ENCODE measurements at regions not wholly inside any gene's neighbourhood (a gene's known extent, or its start where the extent isn't known, plus 50 kb on each side); places are given as distances from the start of the nearest gene placed in this dataset.

DNA sequence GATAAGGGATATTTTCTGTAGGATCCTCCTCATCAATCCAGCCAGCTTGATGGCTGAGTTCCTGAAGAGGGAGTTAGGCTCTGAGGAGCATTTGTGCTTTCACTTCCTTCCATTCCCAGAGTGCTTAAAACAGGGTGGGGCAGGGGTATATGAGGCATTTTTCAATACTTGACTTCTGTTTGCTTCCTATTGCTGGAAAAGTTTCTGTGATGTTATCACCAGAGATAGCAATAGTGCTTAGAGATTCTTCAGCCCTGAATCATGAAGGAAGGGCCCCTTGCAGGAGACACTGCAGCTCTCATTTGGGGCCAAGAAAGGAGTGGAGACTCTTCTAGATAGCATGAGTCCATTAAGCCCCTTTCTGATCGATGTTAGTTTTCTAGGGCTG is 166.7 kb upstream of the RPS6KA3 start:
- no peaks in the 10 kb centered on the region for H3K36me3 Mint-ChIP-seq (ENCODE audit: low read depth)
- no peak for ATAC-seq
- H3K9me3 Mint-ChIP-seq, result no peaks in the 10 kb centered on the region
- no peak overlapping the region for H3K4me3 Mint-ChIP-seq
- no peak for DNase-seq
- H3K27me3 Mint-ChIP-seq, result no peaks in the 10 kb centered on the region
- no peak overlapping the region for H3K27ac Mint-ChIP-seq
- H3K4me1 Mint-ChIP-seq, result peaks cover 31% of the 10 kb centered on the region

DNA sequence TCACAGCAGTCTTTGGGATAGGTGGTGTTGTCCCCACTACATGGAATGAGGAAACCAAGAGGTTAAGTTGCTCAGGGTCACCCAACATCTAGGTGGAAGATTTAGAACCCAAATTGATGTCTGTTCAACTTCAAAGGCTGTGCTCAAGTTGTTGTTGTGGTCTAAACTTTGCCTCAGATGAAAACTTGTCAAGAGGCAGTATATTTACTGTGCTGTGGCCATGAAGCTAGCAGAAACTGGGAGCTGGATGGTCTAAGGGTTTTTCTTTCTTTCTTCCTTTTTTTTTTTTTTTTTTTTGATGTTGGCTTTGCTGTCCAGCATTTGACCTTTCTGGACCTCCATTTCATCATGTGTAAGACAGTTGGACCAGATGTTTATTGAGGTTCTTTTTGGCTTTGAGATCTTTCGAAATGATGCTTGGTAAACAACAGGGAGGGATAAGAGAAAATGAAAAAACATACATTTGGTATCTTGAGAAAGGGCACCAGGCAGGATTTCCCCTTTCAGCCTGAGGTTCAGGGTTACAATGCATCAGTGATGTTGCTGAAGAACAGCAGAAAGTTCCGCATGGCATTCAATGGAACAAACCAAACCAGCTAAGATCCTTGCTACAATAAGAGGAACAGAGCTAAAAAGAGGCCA is 166.2 kb upstream of the RPS6KA3 start:
- Mint-ChIP-seq H3K9me3 (no peaks in the 10 kb centered on the region), H3K27me3 (no peaks in the 10 kb centered on the region), H3K27ac (peak overlapping the region; percentile 15), H3K4me3 (no peak overlapping the region), H3K36me3 (ENCODE audit: low read depth) (no peaks in the 10 kb centered on the region), H3K4me1 (peaks cover 26% of the 10 kb centered on the region)
- no peak for ATAC-seq
- no peak for DNase-seq

DNA sequence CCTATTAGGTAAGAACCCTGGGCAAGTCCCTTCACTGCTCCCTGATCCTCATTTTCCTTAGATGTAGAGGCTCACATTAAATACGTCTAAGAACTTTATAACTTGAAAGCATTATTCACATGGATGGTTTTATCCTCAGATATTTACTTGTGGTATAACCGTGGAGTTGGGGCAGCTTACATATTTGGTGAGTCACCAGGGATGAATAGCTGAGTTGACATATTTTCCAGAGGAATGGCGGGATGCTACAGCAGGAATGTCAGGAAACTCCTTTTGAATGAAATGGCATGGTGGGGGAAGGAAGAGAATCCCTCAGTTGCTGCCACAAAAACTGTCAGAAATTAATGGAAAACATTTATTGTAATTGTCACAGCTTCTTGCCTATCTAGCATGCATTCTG is 165.3 kb upstream of the RPS6KA3 start:
- H3K4me3 Mint-ChIP-seq, result no peak overlapping the region
- no peaks in the 10 kb centered on the region for H3K9me3 Mint-ChIP-seq
- H3K36me3 Mint-ChIP-seq (ENCODE audit: low read depth), result no peaks in the 10 kb centered on the region
- H3K4me1 Mint-ChIP-seq, result peaks cover 26% of the 10 kb centered on the region
- H3K27me3 Mint-ChIP-seq, result no peaks in the 10 kb centered on the region
- DNase-seq, result no peak
- no peak overlapping the region for H3K27ac Mint-ChIP-seq
- ATAC-seq, result no peak

DNA sequence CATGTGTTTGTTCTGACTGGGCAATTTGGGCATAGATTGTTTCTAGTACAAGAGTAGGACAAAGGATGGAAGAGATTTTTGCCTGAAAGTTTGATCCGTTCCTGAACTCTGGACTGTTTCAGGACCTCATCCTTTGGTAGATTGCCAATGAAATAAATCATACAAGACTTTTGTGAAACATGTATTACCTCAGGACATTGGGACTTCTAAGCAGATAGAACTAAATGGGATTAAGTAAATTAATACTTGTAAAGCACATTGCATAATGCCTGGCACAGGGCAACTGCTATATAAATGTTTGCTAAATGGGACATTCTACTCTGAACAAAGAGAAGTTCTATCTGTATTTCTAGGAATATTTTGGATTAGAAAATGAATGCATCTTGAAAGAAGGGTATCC is 164.8 kb upstream of the RPS6KA3 start:
- peaks cover 26% of the 10 kb centered on the region for H3K4me1 Mint-ChIP-seq
- no peak overlapping the region for H3K27ac Mint-ChIP-seq
- no peak for ATAC-seq

DNA sequence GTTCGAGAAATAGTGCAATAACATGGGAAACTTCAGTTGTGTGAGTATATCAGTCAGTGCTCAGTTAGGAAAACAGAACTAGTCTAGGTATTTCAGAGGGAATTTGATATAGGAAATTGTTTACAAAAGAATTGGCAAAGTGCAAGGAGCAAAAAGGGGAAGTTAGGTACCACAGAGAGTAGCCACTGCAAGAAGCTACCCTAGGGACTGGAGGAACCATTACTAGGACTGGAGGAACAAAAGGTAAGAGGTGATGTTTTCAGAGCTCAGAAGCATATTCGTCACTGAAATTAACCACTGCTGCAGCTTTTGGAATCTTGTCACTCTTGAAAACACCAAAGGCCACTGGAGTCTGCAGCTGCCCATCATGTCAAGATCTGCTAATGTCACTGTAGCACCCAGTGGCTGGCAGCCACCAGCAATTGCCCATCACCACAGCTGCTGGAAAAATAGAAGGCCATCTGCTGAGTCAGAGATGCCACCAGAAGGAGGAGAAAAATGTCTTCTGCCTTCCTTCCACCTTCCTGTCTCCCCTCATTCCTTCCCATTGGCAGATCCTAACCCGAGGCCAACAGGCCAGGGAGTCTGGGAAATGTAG is 160.6 kb upstream of the RPS6KA3 start:
- H3K27me3 Mint-ChIP-seq, result no peaks in the 10 kb centered on the region
- H3K27ac Mint-ChIP-seq, result no peak overlapping the region
- DNase-seq (no peak), ATAC-seq (no peak)
- H3K4me1 Mint-ChIP-seq, result peaks cover 8% of the 10 kb centered on the region
- H3K9me3 Mint-ChIP-seq, result no peaks in the 10 kb centered on the region
- H3K4me3 Mint-ChIP-seq, result no peak overlapping the region
- H3K36me3 Mint-ChIP-seq (ENCODE audit: low read depth), result no peaks in the 10 kb centered on the region

More for the DNA sequence above, 164.8 kb upstream of the RPS6KA3 start:
- no peak for DNase-seq
- no peak overlapping the region for H3K4me3 Mint-ChIP-seq
- H3K36me3 Mint-ChIP-seq (ENCODE audit: low read depth), result no peaks in the 10 kb centered on the region
- no peaks in the 10 kb centered on the region for H3K27me3 Mint-ChIP-seq
- H3K9me3 Mint-ChIP-seq, result no peaks in the 10 kb centered on the region

DNA sequence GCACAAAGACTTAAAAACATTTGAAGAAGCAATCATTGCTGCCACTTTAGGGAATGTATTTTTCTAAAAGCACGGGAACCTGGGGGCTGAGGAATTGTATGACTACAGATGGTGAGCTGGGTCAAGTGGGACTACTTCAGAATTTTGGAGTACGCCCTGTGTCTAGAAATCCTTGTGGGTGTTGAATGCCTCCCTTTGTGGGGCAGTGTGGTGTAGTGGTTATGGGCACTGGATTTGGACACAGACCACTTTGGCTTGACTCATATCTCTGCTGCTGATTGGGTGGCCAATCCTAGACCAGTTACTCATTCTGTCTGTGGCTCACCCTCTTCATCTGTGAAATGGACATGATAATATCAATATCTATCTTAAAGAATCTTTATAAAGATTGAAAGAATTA is 155.0 kb upstream of the RPS6KA3 start:
- no peak for ATAC-seq
- no peaks in the 10 kb centered on the region for H3K9me3 Mint-ChIP-seq
- H3K27me3 Mint-ChIP-seq, result no peaks in the 10 kb centered on the region
- H3K4me1 Mint-ChIP-seq, result peaks cover 28% of the 10 kb centered on the region
- no peak overlapping the region for H3K4me3 Mint-ChIP-seq
- no peaks in the 10 kb centered on the region for H3K36me3 Mint-ChIP-seq (ENCODE audit: low read depth)
- DNase-seq, result no peak
- H3K27ac Mint-ChIP-seq, result no peak overlapping the region

DNA sequence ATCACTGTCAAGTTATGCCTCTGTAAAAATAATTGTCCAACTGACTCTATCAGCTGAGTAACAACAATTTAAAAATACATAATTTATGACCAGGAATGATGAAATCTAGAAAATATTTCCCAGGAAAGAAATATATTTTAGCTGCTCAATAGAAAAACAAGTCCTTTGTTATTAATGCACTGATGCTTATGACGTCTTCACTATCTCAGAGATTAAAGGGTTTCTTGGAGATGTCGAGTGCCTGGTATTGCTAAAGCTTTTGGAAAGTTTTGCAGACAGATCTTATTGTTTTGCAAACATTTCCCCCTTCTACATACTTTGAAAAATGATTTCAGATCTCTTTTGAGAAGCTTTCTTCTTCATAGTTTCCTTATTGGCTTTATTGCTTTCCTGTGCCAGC is 154.6 kb upstream of the RPS6KA3 start:
- H3K27ac Mint-ChIP-seq, result no peak overlapping the region
- H3K4me1 Mint-ChIP-seq, result peaks cover 28% of the 10 kb centered on the region
- ATAC-seq (no peak), DNase-seq (no peak)
- H3K27me3 Mint-ChIP-seq, result no peaks in the 10 kb centered on the region
- no peaks in the 10 kb centered on the region for H3K9me3 Mint-ChIP-seq
- H3K4me3 Mint-ChIP-seq, result no peak overlapping the region
- no peaks in the 10 kb centered on the region for H3K36me3 Mint-ChIP-seq (ENCODE audit: low read depth)

DNA sequence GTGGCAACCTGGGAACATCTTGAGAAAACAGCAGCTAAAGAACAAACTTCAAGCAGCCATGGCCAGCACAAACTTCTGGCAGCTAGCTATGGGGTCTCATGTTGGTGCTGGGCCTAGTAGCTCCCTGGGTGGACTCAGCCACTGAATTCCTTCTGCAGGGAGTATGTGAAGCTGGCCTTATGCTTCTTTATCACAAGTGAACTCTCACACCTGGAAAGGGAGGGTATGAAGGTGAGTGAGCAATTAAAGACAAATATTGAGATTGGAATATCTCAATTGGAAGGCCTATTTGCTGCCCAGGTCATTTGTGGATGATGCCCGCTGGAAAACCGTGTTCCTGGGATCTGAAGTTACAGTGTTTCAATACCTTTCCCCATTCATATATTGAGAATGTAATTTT is 153.3 kb upstream of the RPS6KA3 start:
- Mint-ChIP-seq H3K36me3 (ENCODE audit: low read depth) (no peaks in the 10 kb centered on the region), H3K4me3 (no peak overlapping the region), H3K4me1 (peaks cover 29% of the 10 kb centered on the region), H3K27ac (no peak overlapping the region), H3K9me3 (no peaks in the 10 kb centered on the region), H3K27me3 (no peaks in the 10 kb centered on the region)
- no peak for DNase-seq
- no peak for ATAC-seq

- H3K36me3 Mint-ChIP-seq (ENCODE audit: low read depth), result no peaks in the 10 kb centered on the region
- peak; percentile 30 for DNase-seq
- no peaks in the 10 kb centered on the region for H3K27me3 Mint-ChIP-seq
- peaks cover 44% of the 10 kb centered on the region for H3K4me1 Mint-ChIP-seq
- no peaks in the 10 kb centered on the region for H3K9me3 Mint-ChIP-seq
- peak; percentile 70 for ATAC-seq
- H3K4me3 Mint-ChIP-seq, result peak overlapping the region; percentile 8
- peak overlapping the region; percentile 82 for H3K27ac Mint-ChIP-seq
These were observed 151.9 kb upstream of the RPS6KA3 start for GRCh38 chrX:20418379-20419150.

DNA sequence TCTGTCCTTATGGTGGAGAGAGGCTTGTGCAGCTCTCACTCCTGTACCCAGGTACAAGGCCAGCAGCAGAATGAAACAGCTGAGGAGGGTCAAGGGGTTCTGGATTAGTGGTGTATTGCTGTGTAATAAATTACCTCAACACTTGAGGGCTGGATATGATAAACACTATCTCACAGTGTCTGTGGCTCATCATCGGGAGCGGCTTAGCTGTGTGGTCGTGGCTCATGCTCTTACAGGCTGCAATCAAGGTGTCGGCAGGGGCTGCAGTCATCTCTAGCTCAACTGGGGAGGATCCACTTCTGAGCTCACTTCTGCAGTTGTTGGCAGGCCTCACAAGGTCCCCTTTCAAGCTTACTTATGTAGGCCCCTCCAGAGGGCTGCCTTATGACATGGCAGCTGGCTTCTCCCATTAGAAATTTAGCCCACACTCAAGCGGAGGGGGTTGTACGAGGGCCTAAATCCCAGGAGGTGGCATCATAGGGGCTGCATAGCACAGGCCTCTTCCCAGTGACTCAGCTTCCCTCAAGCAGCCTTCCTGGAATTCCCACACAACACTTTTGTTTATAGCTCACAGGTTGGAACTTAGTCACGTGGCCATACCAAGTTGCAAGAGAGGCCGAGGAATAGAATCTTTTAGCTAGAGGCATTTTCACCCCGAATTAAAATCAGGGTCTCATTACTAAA is 148.2 kb upstream of the RPS6KA3 start:
- H3K36me3 Mint-ChIP-seq (ENCODE audit: low read depth), result no peaks in the 10 kb centered on the region
- H3K27ac Mint-ChIP-seq, result no peak overlapping the region
- no peaks in the 10 kb centered on the region for H3K9me3 Mint-ChIP-seq
- DNase-seq (peak; percentile 10), ATAC-seq (peak; percentile 65)
- H3K27me3 Mint-ChIP-seq, result no peaks in the 10 kb centered on the region
- no peak overlapping the region for H3K4me3 Mint-ChIP-seq
- peaks cover 49% of the 10 kb centered on the region for H3K4me1 Mint-ChIP-seq

DNA sequence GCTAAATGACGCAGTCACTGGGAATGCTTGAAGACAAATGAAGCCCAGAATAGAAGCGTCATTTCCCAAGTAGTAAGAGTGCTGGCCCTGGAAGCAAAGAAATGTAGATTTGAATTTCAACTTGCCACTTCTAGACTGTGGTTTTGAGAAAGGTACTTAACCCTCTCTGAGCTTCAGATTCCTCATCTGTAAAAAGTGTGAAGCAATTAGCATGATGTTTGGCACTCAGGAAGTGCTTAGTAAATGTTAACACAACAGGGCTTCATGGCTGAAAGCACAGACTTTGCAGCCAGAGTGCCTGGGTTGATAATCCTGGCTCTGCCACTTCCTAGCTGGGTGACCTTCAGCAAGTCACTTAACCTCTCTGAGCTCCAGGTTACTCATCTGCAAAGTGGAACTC is 147.4 kb upstream of the RPS6KA3 start:
- DNase-seq (no peak), ATAC-seq (peak; percentile 44)
- H3K4me3 Mint-ChIP-seq, result no peak overlapping the region
- no peaks in the 10 kb centered on the region for H3K9me3 Mint-ChIP-seq
- no peaks in the 10 kb centered on the region for H3K36me3 Mint-ChIP-seq (ENCODE audit: low read depth)
- H3K27ac Mint-ChIP-seq, result no peak overlapping the region
- no peaks in the 10 kb centered on the region for H3K27me3 Mint-ChIP-seq
- H3K4me1 Mint-ChIP-seq, result peaks cover 44% of the 10 kb centered on the region

GRCh38 chrX:20412871-20413486 is 146.3 kb upstream of the RPS6KA3 start:
- DNase-seq (peak; percentile 36), ATAC-seq (peak; percentile 64)
- H3K36me3 Mint-ChIP-seq (ENCODE audit: low read depth), result no peaks in the 10 kb centered on the region
- peaks cover 33% of the 10 kb centered on the region for H3K4me1 Mint-ChIP-seq
- H3K27ac Mint-ChIP-seq, result peak overlapping the region; percentile 88
- peak overlapping the region; percentile 32 for H3K4me3 Mint-ChIP-seq
- no peaks in the 10 kb centered on the region for H3K9me3 Mint-ChIP-seq
- no peaks in the 10 kb centered on the region for H3K27me3 Mint-ChIP-seq

GRCh38 chrX:20410540-20410939 is 143.8 kb upstream of the RPS6KA3 start:
- H3K4me1 Mint-ChIP-seq, result peaks cover 28% of the 10 kb centered on the region

DNA sequence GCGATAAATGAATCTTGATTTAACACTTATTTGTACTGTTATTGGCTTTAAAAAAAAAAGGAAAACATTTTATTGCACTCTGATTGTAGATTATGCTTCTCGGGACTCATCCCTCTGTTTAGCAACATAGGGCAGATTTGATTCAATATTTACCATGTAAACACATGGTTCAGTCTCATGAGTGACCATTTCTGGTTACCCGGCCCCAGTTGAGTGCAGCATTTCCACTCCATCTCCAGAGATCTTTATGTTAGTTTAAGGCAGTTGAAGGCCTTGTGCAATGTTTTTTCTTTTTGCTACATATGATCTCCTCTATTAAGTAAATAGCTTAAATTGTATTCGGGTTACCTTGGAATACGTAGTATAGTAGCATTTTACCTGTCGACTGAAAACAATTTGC is 143.3 kb upstream of the RPS6KA3 start:
- no peak overlapping the region for H3K4me3 Mint-ChIP-seq
- H3K4me1 Mint-ChIP-seq, result peaks cover 27% of the 10 kb centered on the region
- H3K36me3 Mint-ChIP-seq (ENCODE audit: low read depth), result no peaks in the 10 kb centered on the region
- ATAC-seq, result no peak
- H3K27me3 Mint-ChIP-seq, result no peaks in the 10 kb centered on the region
- no peak for DNase-seq
- H3K9me3 Mint-ChIP-seq, result no peaks in the 10 kb centered on the region
- H3K27ac Mint-ChIP-seq, result no peak overlapping the region

More at GRCh38 chrX:20410540-20410939, 143.8 kb upstream of the RPS6KA3 start:
- Mint-ChIP-seq H3K27ac (no peak overlapping the region), H3K27me3 (no peaks in the 10 kb centered on the region), H3K4me3 (no peak overlapping the region), H3K9me3 (no peaks in the 10 kb centered on the region), H3K36me3 (ENCODE audit: low read depth) (no peaks in the 10 kb centered on the region)
- no peak for ATAC-seq
- DNase-seq, result no peak

Measured in activated naive CD8-positive, alpha-beta T cell treated with anti-CD3 and anti-CD28 coated beads, Interleukin-2, amount 50 U/mL, for 24 hours (primary cell).